Transverse colon (tissue), 4 donors: ENCODE measurements at regions not wholly inside any gene's neighbourhood (a gene's known extent, or its start where the extent isn't known, plus 50 kb on each side); places are given as distances from the start of the nearest gene placed in this dataset.

ENCODE experiments used
- EP300 ChIP-seq: sonication (generic); formaldehyde crosslinking; IDR thresholded peaks from one replicate; pipeline ENCODE4 v1.6.1; 2017; ENCODE audit warnings: antibody characterized with exemption, low read depth
- POLR2A ChIP-seq: fragments of 450-650 bp; IDR thresholded peaks from one replicate; pipeline ENCODE4 v1.6.1; 2016; ENCODE audit warnings: antibody characterized with exemption, mild to moderate bottlenecking, moderate library complexity
- POLR2AphosphoS5 ChIP-seq, 3 donors: sonication (generic); formaldehyde crosslinking; IDR thresholded peaks; one replicate each; pipeline ENCODE4 v1.6.1; 2016; ENCODE audit warnings: antibody characterized with exemption in 3 of 3
- TF ChIP-seq, protein P1 (sequence below), 5 experiments: fragments of 200-600 bp in 3 of 5; fragments of 450-650 bp in 2 of 5; sonication (generic) in 3 of 5; IDR thresholded peaks; 1 replicate in 2 of 5; 2 replicates in 3 of 5; pipeline ENCODE4 v1.5.1; 2016 to 2017; ENCODE audit warnings: antibody characterized with exemption in 5 of 5, inconsistent platforms in 3 of 5, mild to moderate bottlenecking in 2 of 5, moderate library complexity in 1 of 5

- TF ChIP-seq, protein P1, sequence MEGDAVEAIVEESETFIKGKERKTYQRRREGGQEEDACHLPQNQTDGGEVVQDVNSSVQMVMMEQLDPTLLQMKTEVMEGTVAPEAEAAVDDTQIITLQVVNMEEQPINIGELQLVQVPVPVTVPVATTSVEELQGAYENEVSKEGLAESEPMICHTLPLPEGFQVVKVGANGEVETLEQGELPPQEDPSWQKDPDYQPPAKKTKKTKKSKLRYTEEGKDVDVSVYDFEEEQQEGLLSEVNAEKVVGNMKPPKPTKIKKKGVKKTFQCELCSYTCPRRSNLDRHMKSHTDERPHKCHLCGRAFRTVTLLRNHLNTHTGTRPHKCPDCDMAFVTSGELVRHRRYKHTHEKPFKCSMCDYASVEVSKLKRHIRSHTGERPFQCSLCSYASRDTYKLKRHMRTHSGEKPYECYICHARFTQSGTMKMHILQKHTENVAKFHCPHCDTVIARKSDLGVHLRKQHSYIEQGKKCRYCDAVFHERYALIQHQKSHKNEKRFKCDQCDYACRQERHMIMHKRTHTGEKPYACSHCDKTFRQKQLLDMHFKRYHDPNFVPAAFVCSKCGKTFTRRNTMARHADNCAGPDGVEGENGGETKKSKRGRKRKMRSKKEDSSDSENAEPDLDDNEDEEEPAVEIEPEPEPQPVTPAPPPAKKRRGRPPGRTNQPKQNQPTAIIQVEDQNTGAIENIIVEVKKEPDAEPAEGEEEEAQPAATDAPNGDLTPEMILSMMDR (IDR thresholded peaks at IDR 0.05), result no peak
- TF ChIP-seq POLR2A (no peak), POLR2AphosphoS5 (IDR thresholded peaks at IDR 0.05) (no peak), EP300 (no peak)
Measured at GRCh38 chr20:6333110-6333509, 210.3 kb upstream of the FERMT1 start.
